ENCODE measurements at regions not wholly inside any gene's neighbourhood (a gene's known extent, or its start where the extent isn't known, plus 50 kb on each side); places are given as distances from the start of the nearest gene placed in this dataset.
"Not testable (repeated sequence)": the region's sequence is repeated elsewhere in the genome, so short reads cannot be mapped to it uniquely, and the experiment has no call there.

GRCh38 chr19:20423381-20424197, 142.0 kb downstream of the ZNF737 start:
- H3K36me3 Mint-ChIP-seq = peaks cover 43% of the 10 kb centered on the region

GRCh38 chr19:20422216-20423205, 143.1 kb downstream of the ZNF737 start:
- ATAC-seq (ENCODE audit: low read depth) = no peak
- Mint-ChIP-seq H3K4me1 (peaks cover 8% of the 10 kb centered on the region), H3K27ac (no peak overlapping the region)

More at GRCh38 chr19:20423381-20424197, 142.0 kb downstream of the ZNF737 start:
- DNase-seq (peak; percentile 52), ATAC-seq (ENCODE audit: low read depth) (no peak)
- Mint-ChIP-seq H3K4me3 (peak overlapping the region; percentile 96), H3K9me3 (peaks cover 20% of the 10 kb centered on the region), H3K27me3 (no peaks in the 10 kb centered on the region), H3K4me1 (peaks cover 8% of the 10 kb centered on the region), H3K27ac (peak overlapping the region; percentile 98)
- POLR2A ChIA-PET = interaction anchor here (0.6 to 2.6 kb wide), 26 partner anchors 13 to 1428 kb away, joined by 3 to 33 read pairs (median 5); partner anchors contain the start of genes ZNF101, ZNF14, ZNF253 and ZNF429

GRCh38 chr19:20416661-20417060, 148.9 kb downstream of the ZNF737 start:
- no peaks in the 10 kb centered on the region for H3K4me1 Mint-ChIP-seq
- H3K36me3 Mint-ChIP-seq = peaks cover 86% of the 10 kb centered on the region
- POLR2A ChIA-PET = no interaction called here
- H3K9me3 Mint-ChIP-seq = peaks cover 29% of the 10 kb centered on the region
- ATAC-seq (ENCODE audit: low read depth) (no peak), DNase-seq (no peak)
- no peak overlapping the region for H3K4me3 Mint-ChIP-seq
- H3K27ac Mint-ChIP-seq = no peak overlapping the region
- no peaks in the 10 kb centered on the region for H3K27me3 Mint-ChIP-seq

More at GRCh38 chr19:20422216-20423205, 143.1 kb downstream of the ZNF737 start:
- no peak for DNase-seq
- POLR2A ChIA-PET = interaction anchor here (0.5 to 2.5 kb wide), 7 partner anchors 21 to 906 kb away, joined by 3 to 13 read pairs (median 4); partner anchors contain the start of genes ZNF101, ZNF626, ZNF708 and ZNF737
- H3K36me3 Mint-ChIP-seq = peaks cover 52% of the 10 kb centered on the region
- H3K4me3 Mint-ChIP-seq = no peak overlapping the region
- H3K9me3 Mint-ChIP-seq = peaks cover 20% of the 10 kb centered on the region
- no peaks in the 10 kb centered on the region for H3K27me3 Mint-ChIP-seq

GRCh38 chr19:20414120-20414519, 151.5 kb downstream of the ZNF737 start:
- peaks cover 19% of the 10 kb centered on the region for H3K9me3 Mint-ChIP-seq
- peaks cover 82% of the 10 kb centered on the region for H3K36me3 Mint-ChIP-seq
- no peak overlapping the region for H3K4me3 Mint-ChIP-seq

GRCh38 chr19:20413705-20414104, 151.9 kb downstream of the ZNF737 start:
- no peak overlapping the region for H3K27ac Mint-ChIP-seq
- no peaks in the 10 kb centered on the region for H3K4me1 Mint-ChIP-seq
- H3K27me3 Mint-ChIP-seq = no peaks in the 10 kb centered on the region
- POLR2A ChIA-PET = no interaction called here
- peaks cover 82% of the 10 kb centered on the region for H3K36me3 Mint-ChIP-seq
- no peak for DNase-seq
- peaks cover 21% of the 10 kb centered on the region for H3K9me3 Mint-ChIP-seq
- ATAC-seq (ENCODE audit: low read depth) = no peak
- no peak overlapping the region for H3K4me3 Mint-ChIP-seq

More at GRCh38 chr19:20414120-20414519, 151.5 kb downstream of the ZNF737 start:
- no peak for ATAC-seq (ENCODE audit: low read depth)
- Mint-ChIP-seq H3K4me1 (no peaks in the 10 kb centered on the region), H3K27me3 (no peaks in the 10 kb centered on the region), H3K27ac (no peak overlapping the region)
- DNase-seq = no peak
- POLR2A ChIA-PET = no interaction called here

- DNase-seq (no peak), ATAC-seq (ENCODE audit: low read depth) (no peak)
- H3K36me3 Mint-ChIP-seq = peaks cover 81% of the 10 kb centered on the region
- POLR2A ChIA-PET = no interaction called here
- no peak overlapping the region for H3K4me3 Mint-ChIP-seq
- H3K9me3 Mint-ChIP-seq = peaks cover 22% of the 10 kb centered on the region
- H3K4me1 Mint-ChIP-seq = no peaks in the 10 kb centered on the region
- no peak overlapping the region for H3K27ac Mint-ChIP-seq
- H3K27me3 Mint-ChIP-seq = no peaks in the 10 kb centered on the region
These were observed 152.7 kb downstream of the ZNF737 start for GRCh38 chr19:20412846-20413245.

GRCh38 chr19:20397292-20397691, 168.3 kb downstream of the ZNF737 start:
- POLR2A ChIA-PET = no interaction called here
- DNase-seq (no peak), ATAC-seq (ENCODE audit: low read depth) (no peak)
- peaks cover 26% of the 10 kb centered on the region for H3K9me3 Mint-ChIP-seq
- no peaks in the 10 kb centered on the region for H3K4me1 Mint-ChIP-seq
- H3K4me3 Mint-ChIP-seq = no peak overlapping the region
- no peak overlapping the region for H3K27ac Mint-ChIP-seq
- no peaks in the 10 kb centered on the region for H3K27me3 Mint-ChIP-seq
- peaks cover 39% of the 10 kb centered on the region for H3K36me3 Mint-ChIP-seq

- Mint-ChIP-seq H3K27me3 (no peaks in the 10 kb centered on the region), H3K27ac (no peak overlapping the region), H3K4me3 (no peak overlapping the region), H3K9me3 (peaks cover 13% of the 10 kb centered on the region), H3K4me1 (no peaks in the 10 kb centered on the region), H3K36me3 (peaks cover 4% of the 10 kb centered on the region)
- POLR2A ChIA-PET = no interaction called here
- no peak for ATAC-seq (ENCODE audit: low read depth)
- no peak for DNase-seq
These were observed 176.8 kb downstream of the ZNF737 start for GRCh38 chr19:20388706-20389225.

- POLR2A ChIA-PET = no interaction called here
- ATAC-seq (ENCODE audit: low read depth) (no peak), DNase-seq (no peak)
- H3K36me3 Mint-ChIP-seq = peaks cover 2% of the 10 kb centered on the region
- no peak overlapping the region for H3K4me3 Mint-ChIP-seq
- H3K4me1 Mint-ChIP-seq = no peaks in the 10 kb centered on the region
- no peaks in the 10 kb centered on the region for H3K27me3 Mint-ChIP-seq
- H3K27ac Mint-ChIP-seq = no peak overlapping the region
- H3K9me3 Mint-ChIP-seq = peaks cover 16% of the 10 kb centered on the region
These were observed 180.5 kb downstream of the ZNF737 start for GRCh38 chr19:20385061-20385460.

- H3K36me3 Mint-ChIP-seq = peaks cover 5% of the 10 kb centered on the region
- peaks cover 1% of the 10 kb centered on the region for H3K4me1 Mint-ChIP-seq
- H3K4me3 Mint-ChIP-seq = no peak overlapping the region
- H3K9me3 Mint-ChIP-seq = peaks cover 35% of the 10 kb centered on the region
- DNase-seq (no peak), ATAC-seq (ENCODE audit: low read depth) (no peak)
- no peak overlapping the region for H3K27ac Mint-ChIP-seq
- POLR2A ChIA-PET = no interaction called here
- no peaks in the 10 kb centered on the region for H3K27me3 Mint-ChIP-seq
These were observed 193.7 kb downstream of the ZNF737 start for GRCh38 chr19:20371911-20372310.

- H3K27ac Mint-ChIP-seq; ATAC-seq (ENCODE audit: low read depth); H3K27me3 Mint-ChIP-seq; H3K4me1 Mint-ChIP-seq; DNase-seq; H3K36me3 Mint-ChIP-seq; H3K4me3 Mint-ChIP-seq; POLR2A ChIA-PET: not testable (repeated sequence)
- H3K9me3 Mint-ChIP-seq = peaks cover 33% of the 10 kb centered on the region
These were observed 194.3 kb downstream of the ZNF737 start for GRCh38 chr19:20371304-20371703.

- no peak overlapping the region for H3K4me3 Mint-ChIP-seq
- H3K4me1 Mint-ChIP-seq = peaks cover 1% of the 10 kb centered on the region
- DNase-seq (no peak), ATAC-seq (ENCODE audit: low read depth) (no peak)
- peaks cover 5% of the 10 kb centered on the region for H3K36me3 Mint-ChIP-seq
- no peak overlapping the region for H3K27ac Mint-ChIP-seq
- POLR2A ChIA-PET = no interaction called here
- H3K27me3 Mint-ChIP-seq = no peaks in the 10 kb centered on the region
- peaks cover 29% of the 10 kb centered on the region for H3K9me3 Mint-ChIP-seq
These were observed 197.7 kb downstream of the ZNF737 start for GRCh38 chr19:20367811-20368294.

GRCh38 chr19:20365146-20365545, 198.1 kb downstream of the ZNF486 start:
- no peaks in the 10 kb centered on the region for H3K4me1 Mint-ChIP-seq
- peaks cover 2% of the 10 kb centered on the region for H3K36me3 Mint-ChIP-seq
- no peak overlapping the region for H3K27ac Mint-ChIP-seq
- H3K4me3 Mint-ChIP-seq = no peak overlapping the region
- DNase-seq = no peak
- POLR2A ChIA-PET = interaction anchor here (0.6 to 1.2 kb wide), 2 partner anchors 59 to 1851 kb away, joined by 3 to 4 read pairs; no protein-coding TSS in a partner anchor
- no peaks in the 10 kb centered on the region for H3K27me3 Mint-ChIP-seq
- no peak for ATAC-seq (ENCODE audit: low read depth)
- peaks cover 22% of the 10 kb centered on the region for H3K9me3 Mint-ChIP-seq

All from activated naive CD8-positive, alpha-beta T cell treated with anti-CD3 and anti-CD28 coated beads, Interleukin-2, amount 10 ng/mL, durations not matched to agents 7 days and 5 days (primary cell).